GM21447 (cell line): ENCODE measurements at regions not wholly inside any gene's neighbourhood (a gene's known extent, or its start where the extent isn't known, plus 50 kb on each side); places are given as distances from the start of the nearest gene placed in this dataset.
A peak's percentile ranks its signal among the peaks of the same experiment; 100 is the strongest.

Experiments
- ATAC-seq: cut with Tn5 transposase; IDR thresholded peaks from one replicate; pipeline ENCODE4 v1.9.1; 2021; ENCODE audit not compliant: unreplicated experiment

GRCh38 chr9:99736291-99736690 lies 85.4 kb upstream of the NR4A3 start:
- no peak for ATAC-seq

GRCh38 chr9:99737649-99738048 lies 84.0 kb upstream of the NR4A3 start:
- ATAC-seq: no peak

DNA sequence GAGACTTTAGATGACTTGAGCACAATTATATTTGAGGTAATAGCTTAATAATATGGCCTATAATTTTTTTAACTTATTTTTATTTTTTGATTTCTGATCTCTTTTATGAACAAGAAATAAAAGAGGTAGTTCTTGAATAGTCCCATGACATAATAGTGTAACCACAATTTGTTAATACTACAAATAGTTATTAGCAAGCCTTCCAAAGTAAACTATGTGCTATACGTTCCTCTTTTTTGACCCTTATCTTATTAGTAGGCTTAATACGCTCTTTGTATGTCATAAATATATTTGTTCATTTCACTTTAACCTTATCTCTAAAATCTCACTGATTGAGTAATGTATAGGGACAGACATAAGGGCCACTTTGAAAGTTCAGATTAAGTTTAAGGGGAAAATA lies 78.7 kb upstream of the NR4A3 start:
- no peak for ATAC-seq

DNA sequence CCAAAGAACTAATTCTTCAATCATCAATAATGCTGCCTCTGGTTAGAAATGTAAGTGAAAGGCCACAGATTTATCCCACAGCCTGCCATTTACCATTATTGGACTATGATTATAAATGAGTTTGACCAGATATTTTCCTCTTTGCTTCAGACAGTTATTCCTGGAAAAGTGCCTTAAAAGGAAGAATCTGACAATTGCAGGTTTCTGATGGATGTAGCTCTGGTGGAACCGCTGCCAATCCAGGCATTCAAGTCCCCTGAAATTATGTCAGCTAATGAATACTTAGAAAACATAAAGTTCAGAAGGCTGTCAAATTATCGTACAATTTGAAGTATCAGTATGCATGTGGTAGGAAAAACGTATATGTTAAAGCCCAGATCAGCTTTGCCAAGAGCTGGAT lies 78.2 kb upstream of the NR4A3 start:
- no peak for ATAC-seq

- no peak for ATAC-seq
Measured at GRCh38 chr9:99744132-99744531, 77.6 kb upstream of the NR4A3 start.

- no peak for ATAC-seq
Measured at GRCh38 chr9:99745085-99745484, 76.6 kb upstream of the NR4A3 start.

DNA sequence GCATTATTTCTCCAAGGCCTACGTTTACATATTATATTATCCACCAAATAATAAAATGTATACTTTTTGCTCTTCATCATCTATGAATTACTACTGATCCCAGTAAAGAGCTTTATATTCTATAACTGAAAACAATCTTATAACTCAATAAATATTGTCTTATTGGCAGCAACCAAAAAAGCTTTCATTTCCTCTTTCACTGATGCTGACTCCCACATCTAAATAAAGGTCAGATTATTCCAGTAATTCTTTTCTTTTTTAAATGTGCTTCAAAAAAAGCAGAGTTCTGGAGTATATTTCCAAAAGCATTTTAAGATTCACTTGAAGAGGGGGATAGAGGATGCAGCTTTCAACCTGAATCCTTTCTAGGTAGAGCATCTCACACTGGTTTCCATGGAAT lies 75.3 kb upstream of the NR4A3 start:
- ATAC-seq: no peak

- ATAC-seq: no peak
Measured at GRCh38 chr9:99748266-99748665, 73.4 kb upstream of the NR4A3 start.

DNA sequence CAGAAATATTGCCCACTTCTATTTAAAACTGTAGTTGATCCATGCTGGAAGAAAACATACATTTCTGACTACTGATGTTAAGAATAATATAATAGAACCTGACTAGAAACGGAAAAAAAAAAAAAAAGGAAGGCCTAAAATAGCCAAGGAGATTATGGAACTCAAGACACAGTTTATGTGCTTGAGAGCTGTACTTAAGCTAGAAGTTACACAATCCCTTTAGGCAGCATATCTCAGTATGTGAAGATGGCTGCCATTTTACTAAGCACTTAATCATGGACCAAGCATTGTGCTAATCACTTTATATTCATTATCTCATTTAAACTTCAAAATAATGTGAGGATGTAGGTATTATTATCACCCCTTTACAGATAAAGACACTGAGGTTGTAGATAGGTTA lies 73.0 kb upstream of the NR4A3 start:
- ATAC-seq: no peak

- no peak for ATAC-seq
Measured at GRCh38 chr9:99749641-99750040, 72.0 kb upstream of the NR4A3 start.

GRCh38 chr9:99750526-99750925 lies 71.2 kb upstream of the NR4A3 start:
- no peak for ATAC-seq

- ATAC-seq: no peak
Measured at GRCh38 chr9:99752417-99753109, 69.1 kb upstream of the NR4A3 start.

DNA sequence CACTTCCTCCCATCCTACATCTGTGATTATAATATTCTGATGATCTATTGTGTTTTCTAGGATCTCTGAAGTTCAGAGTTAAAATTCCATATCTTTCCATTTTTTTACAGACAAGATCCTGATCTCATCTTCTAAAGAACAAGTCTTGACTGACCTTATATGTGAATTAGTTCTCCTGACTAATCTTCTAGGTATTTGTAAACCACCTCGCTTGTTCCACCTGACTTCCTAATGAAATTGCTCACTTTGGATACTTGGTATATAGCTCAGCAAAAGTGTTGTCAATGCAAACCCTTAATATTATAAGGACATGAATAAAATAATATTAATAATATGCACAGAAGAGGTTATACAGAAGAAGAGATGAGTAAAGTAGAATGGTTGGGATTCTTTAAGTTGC lies 68.2 kb upstream of the NR4A3 start:
- ATAC-seq: no peak

- ATAC-seq: no peak
Measured at GRCh38 chr9:99760421-99760820, 61.3 kb upstream of the NR4A3 start.

- peak; percentile 100 for ATAC-seq
Measured at GRCh38 chr9:99762470-99762869, 59.2 kb upstream of the NR4A3 start.
